Erythroblast (primary cell): ENCODE measurements at regions not wholly inside any gene's neighbourhood (a gene's known extent, or its start where the extent isn't known, plus 50 kb on each side); places are given as distances from the start of the nearest gene placed in this dataset.

Source experiments
- GATA1 ChIP-seq: IDR thresholded peaks from 2 replicates; pipeline ENCODE4 v1.6.1; 2011; ENCODE audit warnings: low read depth, mild to moderate bottlenecking, control low read depth, low read length, moderate library complexity
- POLR2A ChIP-seq: IDR thresholded peaks from 2 replicates; pipeline ENCODE4 v1.6.1; 2011; ENCODE audit warnings: mild to moderate bottlenecking, low read length

DNA sequence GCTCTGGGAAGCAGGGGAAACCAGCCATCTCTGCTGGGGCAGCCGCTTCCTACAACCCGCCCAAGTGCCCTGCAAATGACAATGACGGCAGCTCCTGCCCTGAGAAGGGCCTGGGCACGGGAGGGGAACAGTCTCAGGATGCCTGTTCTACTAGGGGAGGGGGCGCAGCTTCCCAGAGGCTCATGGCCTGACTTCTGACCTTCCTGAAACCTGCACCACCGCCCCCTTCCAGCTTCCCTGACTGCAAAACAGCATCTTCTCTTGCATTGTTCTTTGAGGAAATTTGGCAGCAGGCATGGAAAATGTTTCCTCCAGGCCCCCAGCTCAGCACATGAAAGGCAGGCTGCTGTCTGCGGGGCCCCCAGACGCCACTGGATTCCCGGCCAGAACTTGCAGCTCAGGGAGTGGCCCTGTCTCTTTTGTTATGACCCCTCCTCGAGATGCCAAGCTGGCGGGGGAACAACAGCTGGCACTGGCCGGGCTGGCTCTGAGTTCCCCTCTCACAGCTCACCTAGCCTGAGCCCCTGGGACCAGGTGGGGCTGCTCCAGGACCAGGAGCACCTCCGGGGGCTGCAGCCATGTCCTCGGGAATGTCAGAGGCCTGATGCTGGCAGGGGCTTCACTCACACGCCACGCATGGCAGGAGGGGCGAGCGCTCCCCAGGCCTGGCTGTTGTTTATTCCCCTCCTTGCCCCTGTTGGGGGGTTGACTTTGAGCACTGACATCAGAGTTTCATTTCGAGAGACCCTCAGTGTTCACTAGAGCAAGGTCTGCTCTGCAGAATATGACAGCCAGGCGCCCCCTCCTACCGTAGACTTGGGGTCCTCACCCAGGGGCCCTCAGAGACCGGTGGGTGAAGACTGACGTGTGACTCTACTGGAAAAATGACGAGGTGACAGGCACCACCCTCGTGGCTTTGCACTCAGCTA, 62.7 kb downstream of the CALML3 start:
- no peak for TF ChIP-seq POLR2A
- TF ChIP-seq GATA1: no peak
